HG03457 (cell line): ENCODE measurements at regions not wholly inside any gene's neighbourhood (a gene's known extent, or its start where the extent isn't known, plus 50 kb on each side); places are given as distances from the start of the nearest gene placed in this dataset.
"Not testable (repeated sequence)": the region's sequence is repeated elsewhere in the genome, so short reads cannot be mapped to it uniquely, and the experiment has no call there.

ENCODE experiments used
- ATAC-seq: cut with Tn5 transposase; IDR thresholded peaks from one replicate; pipeline ENCODE4 v1.9.1; 2021; ENCODE audit warnings: moderate number of reproducible peaks; ENCODE audit not compliant: unreplicated experiment

GRCh38 chr11:116066777-116067176 lies 562.6 kb upstream of the CADM1 start:
- no peak for ATAC-seq

DNA sequence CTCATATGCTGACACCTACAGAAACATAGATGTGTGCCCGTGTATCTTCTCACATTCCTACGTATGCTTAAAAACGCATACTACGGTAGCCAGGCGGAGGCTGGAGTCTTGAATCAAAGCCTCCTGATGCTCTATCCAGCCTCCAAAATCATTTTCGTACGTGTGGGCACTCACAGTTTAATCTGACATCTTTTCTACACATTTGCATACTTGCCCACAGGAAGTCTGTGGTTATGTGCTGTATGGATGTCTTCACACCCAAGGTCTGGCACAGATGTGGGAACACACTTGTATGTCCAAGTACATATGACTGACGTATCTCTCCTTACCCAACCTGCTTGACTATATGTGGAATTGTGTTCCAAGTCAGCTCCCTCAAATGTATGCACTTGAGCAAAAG lies 561.8 kb upstream of the CADM1 start:
- no peak for ATAC-seq

- ATAC-seq, result no peak
Measured at GRCh38 chr11:116065191-116065895, 561.1 kb upstream of the CADM1 start.

DNA sequence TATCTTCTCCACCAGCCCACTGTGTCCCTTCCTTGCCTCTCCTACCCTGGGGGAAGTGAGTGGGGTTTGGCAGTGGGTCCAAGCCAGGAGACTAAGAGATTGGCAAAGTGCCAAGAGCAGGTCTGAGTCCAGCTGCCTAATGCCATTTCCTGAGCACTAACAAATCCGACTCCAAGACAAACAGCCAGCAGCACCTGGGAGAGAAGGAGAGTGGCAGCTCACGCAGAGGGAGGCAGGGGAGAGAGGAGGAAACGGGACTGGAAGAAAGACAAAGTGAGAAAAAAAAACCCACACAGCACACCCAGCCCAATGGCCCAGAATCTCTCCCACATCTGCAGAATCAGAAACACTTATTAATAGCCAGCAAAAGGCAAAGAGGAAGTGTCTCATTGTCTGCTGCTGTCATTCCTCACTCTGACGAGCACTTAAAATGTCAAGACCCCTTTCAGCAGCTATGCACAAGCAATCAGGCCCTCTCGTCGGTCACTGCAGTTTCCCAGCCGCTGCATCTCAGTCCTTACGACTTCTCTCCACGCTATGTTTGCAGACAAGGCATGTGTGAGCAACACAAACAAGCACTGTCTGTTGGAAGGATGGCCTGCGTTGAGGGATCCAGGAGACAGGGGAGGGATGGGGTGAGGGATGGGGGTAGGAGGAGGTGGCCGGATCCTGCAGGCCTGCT lies 558.4 kb upstream of the CADM1 start:
- ATAC-seq, result no peak

DNA sequence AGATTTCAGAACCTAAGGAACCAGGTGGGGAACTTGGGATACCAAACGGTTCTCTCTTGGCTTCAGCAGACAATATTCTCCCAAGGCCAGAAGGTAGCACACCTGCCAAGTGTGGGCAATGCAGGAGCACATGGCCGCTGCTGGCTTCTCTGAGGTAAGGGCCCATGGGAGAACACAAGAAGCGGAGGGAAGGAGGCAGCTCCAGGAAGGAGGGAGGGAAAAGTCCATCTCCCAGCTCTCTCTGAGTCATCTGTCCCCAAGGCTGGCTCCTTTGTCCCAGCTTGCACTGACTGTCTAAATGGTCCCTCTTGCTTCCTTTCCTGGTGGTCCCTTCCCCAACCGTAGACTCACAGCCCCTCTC lies 557.9 kb upstream of the CADM1 start:
- no peak for ATAC-seq

- ATAC-seq, result no peak
Measured at GRCh38 chr11:116061322-116061721, 557.1 kb upstream of the CADM1 start.

DNA sequence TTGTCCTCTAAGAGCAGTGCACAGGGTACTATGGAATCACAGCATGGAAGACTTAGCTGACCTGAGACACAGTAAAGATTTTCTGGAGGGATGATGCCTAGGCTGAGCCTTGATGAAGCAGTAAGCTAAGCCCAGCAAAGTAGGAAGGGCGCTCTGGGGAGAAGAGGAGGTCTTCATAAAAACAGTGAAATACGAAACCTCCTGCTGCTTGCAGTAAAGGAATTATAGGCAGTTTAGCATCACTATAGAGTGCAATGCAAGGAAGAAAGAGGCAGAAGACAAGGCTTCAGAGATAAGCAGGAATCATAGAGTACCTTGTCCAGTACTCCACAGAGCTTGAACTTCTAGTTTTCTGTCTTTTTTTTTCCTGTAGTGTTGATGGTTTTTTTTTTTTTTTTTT lies 555.7 kb upstream of the CADM1 start:
- no peak for ATAC-seq

- ATAC-seq, result no peak
Measured at GRCh38 chr11:116057000-116057399, 552.8 kb upstream of the CADM1 start.

DNA sequence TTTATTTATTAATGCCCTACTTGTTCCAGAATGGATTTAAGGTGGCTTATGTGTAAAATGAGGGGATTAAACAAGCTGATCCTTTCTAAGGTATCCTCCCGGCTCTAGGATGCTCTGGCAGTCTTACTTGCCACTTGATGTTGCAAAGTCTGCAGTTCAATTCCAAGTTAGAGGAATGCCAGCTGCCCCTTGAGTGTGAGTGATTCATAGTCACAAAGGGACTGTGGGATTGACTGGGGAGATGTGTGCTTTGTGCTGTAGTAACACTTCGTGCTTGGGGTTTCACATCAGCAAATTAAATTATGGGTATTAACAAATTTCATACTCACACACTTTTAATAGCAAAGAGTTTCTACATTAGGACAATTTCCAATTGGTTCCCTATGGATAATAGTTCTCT lies 550.8 kb upstream of the CADM1 start:
- ATAC-seq, result no peak

GRCh38 chr11:116053548-116053919 lies 549.3 kb upstream of the CADM1 start:
- ATAC-seq, result no peak

GRCh38 chr11:116052603-116053547 lies 548.7 kb upstream of the CADM1 start:
- ATAC-seq, result no peak

- ATAC-seq, result no peak
Measured at GRCh38 chr11:116051494-116051893, 547.3 kb upstream of the CADM1 start.

GRCh38 chr11:116049383-116049782 lies 545.2 kb upstream of the CADM1 start:
- ATAC-seq, result no peak

GRCh38 chr11:116046127-116046526 lies 541.9 kb upstream of the CADM1 start:
- no peak for ATAC-seq

- ATAC-seq, result no peak
Measured at GRCh38 chr11:116044941-116045340, 540.7 kb upstream of the CADM1 start.

DNA sequence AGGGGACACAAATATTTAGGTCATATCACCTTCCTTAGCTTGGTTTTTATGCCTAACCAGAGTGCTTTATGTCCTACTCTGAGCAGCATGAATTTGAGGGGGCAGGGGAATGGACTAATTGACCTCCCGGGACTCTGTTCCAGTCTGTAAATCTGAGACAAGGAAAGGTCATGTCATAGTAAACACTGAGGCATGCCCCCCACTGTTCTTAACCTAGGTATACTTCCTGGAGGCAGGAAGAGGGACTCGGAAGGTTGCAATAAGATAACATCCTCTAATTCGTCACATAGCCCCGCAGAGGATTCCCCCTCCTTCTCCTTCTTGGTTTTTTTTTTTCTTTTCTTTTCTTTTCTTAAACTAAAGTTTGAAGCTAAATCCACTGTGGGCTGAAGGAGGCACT lies 540.3 kb upstream of the CADM1 start:
- no peak for ATAC-seq

- no peak for ATAC-seq
Measured at GRCh38 chr11:116043857-116044256, 539.6 kb upstream of the CADM1 start.

- ATAC-seq, result not testable (repeated sequence)
Measured at GRCh38 chr11:116043059-116043458, 538.8 kb upstream of the CADM1 start.

GRCh38 chr11:116042146-116042545 lies 537.9 kb upstream of the CADM1 start:
- ATAC-seq, result no peak

DNA sequence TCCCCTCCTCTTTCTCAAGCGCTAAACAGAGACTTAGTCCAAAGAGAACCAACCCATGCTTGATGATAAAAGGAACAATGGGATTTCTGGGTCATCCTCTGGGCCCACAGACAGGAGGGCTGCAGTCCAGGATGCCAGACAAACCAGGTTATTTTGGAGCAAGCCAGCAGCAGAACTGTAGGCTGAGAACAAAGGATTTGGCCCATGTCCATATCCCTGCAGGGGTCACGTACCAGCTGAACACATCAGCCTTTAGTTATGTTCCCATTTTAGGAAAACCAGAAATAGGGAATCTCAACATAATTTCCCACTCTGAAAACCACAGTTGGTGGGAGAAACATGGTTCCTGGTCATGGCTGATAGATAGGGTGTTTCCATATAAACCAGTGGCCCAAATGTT lies 533.6 kb upstream of the CADM1 start:
- no peak for ATAC-seq

DNA sequence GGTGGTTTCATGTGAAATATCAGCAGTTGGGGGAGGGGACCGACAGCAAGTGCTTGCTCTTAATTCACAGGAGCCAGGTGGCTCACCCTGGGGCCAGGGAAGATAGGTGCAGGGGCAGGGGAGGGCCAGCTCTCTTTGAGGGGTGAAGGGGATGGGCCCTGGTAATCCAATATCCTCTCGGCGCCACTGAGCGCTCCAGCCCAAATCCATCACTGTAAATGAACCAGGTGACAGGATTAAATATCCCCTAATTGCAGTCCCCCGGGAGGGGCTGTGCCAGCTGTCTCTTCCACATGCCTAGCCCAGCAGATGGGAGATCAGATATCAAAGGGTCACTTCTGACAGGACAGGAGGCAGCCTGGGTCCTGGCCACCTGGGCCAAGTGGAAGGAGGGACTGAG lies 531.8 kb upstream of the CADM1 start:
- no peak for ATAC-seq
